AG09309 (cell line): ENCODE measurements at regions not wholly inside any gene's neighbourhood (a gene's known extent, or its start where the extent isn't known, plus 50 kb on each side); places are given as distances from the start of the nearest gene placed in this dataset.
"Not testable (repeated sequence)": the region's sequence is repeated elsewhere in the genome, so short reads cannot be mapped to it uniquely, and the experiment has no call there.

Source experiments
- DNase-seq: peaks from one replicate; pipeline ENCODE4 v3.0.0-alpha.2; 2010; ENCODE audit warnings: low read depth
- H3K4me3 ChIP-seq: 2 replicates; pipeline ENCODE4 v1.5.1; 2011; ENCODE audit warnings: mild to moderate bottlenecking, low read depth, low read length, moderate library complexity; ENCODE audit not compliant: control insufficient read depth
- CTCF ChIP-seq: IDR thresholded peaks from 2 replicates; pipeline ENCODE4 v1.5.1; 2011; ENCODE audit warnings: mild to moderate bottlenecking, low read depth, low read length, inconsistent platforms; ENCODE audit not compliant: insufficient read depth, control insufficient read depth; ENCODE audit errors: missing control alignments

DNA sequence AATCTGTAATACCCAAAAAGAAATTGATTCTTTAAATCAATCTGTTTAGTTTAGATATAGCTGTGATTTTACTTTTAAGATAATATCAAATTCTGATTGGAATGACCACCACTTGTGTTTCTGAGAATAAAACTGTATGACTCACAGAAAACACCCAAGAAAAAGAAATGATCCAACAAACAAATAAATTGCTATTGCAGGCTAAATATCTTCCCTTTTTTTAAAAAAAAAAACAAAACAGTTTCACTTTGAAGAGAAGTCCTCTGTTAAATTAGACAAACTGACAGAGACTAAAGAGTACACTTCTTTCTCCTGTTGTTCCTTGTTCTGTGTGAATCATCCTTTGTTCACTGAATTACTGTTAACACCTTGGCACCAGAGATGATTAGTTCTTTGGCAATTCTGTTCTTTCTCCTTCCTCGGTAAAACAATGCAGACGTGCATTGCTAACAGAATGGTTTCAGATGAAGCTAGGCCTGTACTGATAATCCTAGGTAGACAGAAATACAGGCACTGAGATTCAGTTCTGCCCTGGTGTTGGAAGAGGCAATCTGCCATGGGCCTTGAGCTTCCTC lies 895.2 kb upstream of the CITED2 start:
- TF ChIP-seq CTCF = no peak
- no peak overlapping the region for H3K4me3 ChIP-seq
- no peak for DNase-seq

- no peak overlapping the region for H3K4me3 ChIP-seq
- no peak for TF ChIP-seq CTCF
- peak; percentile 10 for DNase-seq
Observed at GRCh38 chr6:140264431-140264830, 890.0 kb upstream of the CITED2 start.

GRCh38 chr6:140258302-140258701 lies 883.9 kb upstream of the CITED2 start:
- DNase-seq = not testable (repeated sequence)

DNA sequence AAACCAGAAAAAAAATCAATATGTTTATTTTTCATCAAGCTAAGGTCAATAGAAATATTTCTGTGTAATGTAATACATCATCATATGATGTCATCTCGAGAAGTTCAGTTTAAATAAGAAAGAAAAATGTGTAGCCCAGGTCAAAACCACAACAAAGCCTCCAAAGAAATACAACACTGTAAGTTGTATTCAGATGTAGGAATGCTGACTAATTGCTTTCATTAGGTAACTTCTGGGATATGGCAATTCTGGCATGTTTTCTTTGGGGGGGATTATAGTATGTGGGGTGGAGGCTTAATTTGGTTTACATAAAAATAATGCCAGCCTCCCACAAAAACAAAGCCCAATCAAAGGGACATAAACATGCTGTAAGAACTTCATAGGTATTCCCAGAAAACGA lies 881.8 kb upstream of the CITED2 start:
- no peak for DNase-seq
- no peak for TF ChIP-seq CTCF
- no peak overlapping the region for H3K4me3 ChIP-seq

More at GRCh38 chr6:140258302-140258701, 883.9 kb upstream of the CITED2 start:
- not testable (repeated sequence) for H3K4me3 ChIP-seq

- H3K4me3 ChIP-seq = no peak overlapping the region
- TF ChIP-seq CTCF = no peak
- no peak for DNase-seq
Observed at GRCh38 chr6:140253096-140253495, 878.6 kb upstream of the CITED2 start.

DNA sequence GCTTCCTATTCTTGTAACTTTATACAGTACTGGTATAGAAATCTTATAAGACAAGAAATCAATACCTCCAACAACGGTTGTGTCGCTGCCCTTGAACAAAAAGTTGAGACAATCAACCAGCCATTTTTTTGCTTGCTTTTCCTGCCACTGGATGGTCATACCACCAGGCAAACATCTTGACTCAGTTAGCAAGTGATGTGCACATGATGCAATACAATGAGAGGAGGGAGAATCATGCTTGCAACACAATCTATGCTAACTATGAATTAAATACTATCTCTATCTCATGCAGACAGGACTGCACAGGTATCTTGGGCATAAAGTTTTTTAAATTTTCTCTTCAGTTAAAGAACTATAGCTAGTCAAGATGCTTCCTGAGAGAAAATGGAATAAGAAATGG lies 877.7 kb upstream of the CITED2 start:
- no peak for DNase-seq
- TF ChIP-seq CTCF = no peak
- no peak overlapping the region for H3K4me3 ChIP-seq

DNA sequence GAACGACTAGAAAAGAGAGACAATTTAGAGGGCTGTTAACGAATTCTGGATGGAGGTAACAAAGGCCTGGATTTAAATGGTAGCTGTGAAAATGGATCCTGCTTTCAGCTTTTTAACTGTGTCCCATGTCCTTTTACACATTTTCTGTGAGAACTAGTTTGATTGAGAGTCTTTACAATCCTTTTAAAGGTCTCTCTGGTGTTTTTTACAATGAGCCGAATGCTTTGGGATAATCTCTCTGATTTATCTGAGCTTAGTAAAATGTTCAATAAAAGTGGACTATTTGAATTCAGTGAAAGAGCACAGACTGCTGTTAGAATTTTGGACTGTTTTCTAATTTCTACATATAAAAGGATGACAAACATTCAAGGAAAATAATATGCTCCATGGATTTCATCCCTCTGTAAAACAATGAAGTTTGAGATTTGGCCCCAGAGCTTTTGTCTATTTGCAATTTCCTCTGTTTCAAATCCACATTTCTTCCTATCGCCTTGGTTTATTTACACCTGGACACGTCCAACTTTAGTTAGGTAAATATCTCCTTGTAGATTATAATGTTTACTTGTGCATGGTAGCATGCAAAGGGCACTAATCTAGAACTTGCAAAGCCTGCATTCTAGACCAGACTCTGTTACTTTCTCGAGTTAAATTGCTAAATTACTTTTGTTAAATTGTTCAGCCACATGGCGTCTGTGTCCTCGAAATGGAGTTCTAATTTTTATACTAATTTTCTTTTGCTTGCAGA lies 871.0 kb upstream of the CITED2 start:
- no peak for TF ChIP-seq CTCF
- no peak overlapping the region for H3K4me3 ChIP-seq

More for the DNA sequence above, 871.0 kb upstream of the CITED2 start:
- no peak for DNase-seq
